DND-41 (cell line): ENCODE measurements at regions not wholly inside any gene's neighbourhood (a gene's known extent, or its start where the extent isn't known, plus 50 kb on each side); places are given as distances from the start of the nearest gene placed in this dataset.

Experiments
- EZH2 ChIP-seq: IDR thresholded peaks from 3 replicates; pipeline ENCODE4 v1.6.1; 2012; ENCODE audit warnings: borderline replicate concordance, low read depth, mild to moderate bottlenecking, moderate library complexity, low read length, inconsistent platforms; ENCODE audit not compliant: severe bottlenecking
- TF ChIP-seq, protein P1 (sequence below): IDR thresholded peaks from 2 replicates; pipeline ENCODE4 v1.5.1; 2012; ENCODE audit warnings: borderline replicate concordance, low read length, moderate library complexity, mild to moderate bottlenecking; ENCODE audit not compliant: poor library complexity, severe bottlenecking; ENCODE audit errors: extremely low read depth

DNA sequence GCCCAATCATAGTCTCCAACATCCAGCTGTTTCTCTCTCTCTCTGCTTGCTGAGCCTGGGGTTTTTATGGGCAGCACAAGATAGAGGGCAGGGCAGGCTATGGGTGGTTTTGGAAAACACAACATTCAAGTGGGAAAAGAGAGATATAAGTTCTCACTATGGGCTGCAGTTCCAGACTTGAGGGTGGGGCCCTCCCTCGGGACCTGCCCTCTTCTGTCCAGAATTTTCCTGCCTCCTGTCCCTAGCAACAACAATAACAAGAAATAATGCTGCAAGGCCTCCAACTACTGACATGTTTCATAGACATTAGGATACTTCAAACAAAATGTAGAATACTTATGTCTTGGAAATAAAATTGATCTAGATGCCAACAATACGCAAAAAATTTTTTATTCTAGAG lies 107.8 kb downstream of the C18orf54 start:
- TF ChIP-seq, protein P1, sequence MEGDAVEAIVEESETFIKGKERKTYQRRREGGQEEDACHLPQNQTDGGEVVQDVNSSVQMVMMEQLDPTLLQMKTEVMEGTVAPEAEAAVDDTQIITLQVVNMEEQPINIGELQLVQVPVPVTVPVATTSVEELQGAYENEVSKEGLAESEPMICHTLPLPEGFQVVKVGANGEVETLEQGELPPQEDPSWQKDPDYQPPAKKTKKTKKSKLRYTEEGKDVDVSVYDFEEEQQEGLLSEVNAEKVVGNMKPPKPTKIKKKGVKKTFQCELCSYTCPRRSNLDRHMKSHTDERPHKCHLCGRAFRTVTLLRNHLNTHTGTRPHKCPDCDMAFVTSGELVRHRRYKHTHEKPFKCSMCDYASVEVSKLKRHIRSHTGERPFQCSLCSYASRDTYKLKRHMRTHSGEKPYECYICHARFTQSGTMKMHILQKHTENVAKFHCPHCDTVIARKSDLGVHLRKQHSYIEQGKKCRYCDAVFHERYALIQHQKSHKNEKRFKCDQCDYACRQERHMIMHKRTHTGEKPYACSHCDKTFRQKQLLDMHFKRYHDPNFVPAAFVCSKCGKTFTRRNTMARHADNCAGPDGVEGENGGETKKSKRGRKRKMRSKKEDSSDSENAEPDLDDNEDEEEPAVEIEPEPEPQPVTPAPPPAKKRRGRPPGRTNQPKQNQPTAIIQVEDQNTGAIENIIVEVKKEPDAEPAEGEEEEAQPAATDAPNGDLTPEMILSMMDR = no peak
- TF ChIP-seq EZH2 = no peak
